ENCODE measurements at regions not wholly inside any gene's neighbourhood (a gene's known extent, or its start where the extent isn't known, plus 50 kb on each side); places are given as distances from the start of the nearest gene placed in this dataset.

- H3K9me3 ChIP-seq, result peaks cover 0 to 6% of the 10 kb centered on the region in 2 donors
- no peak overlapping the region for H3K4me3 ChIP-seq
- no peaks in the 10 kb centered on the region for H3K36me3 ChIP-seq
- no peaks in the 10 kb centered on the region for H3K4me1 ChIP-seq
- H3K27me3 ChIP-seq, result no peaks in the 10 kb centered on the region
- TF ChIP-seq POLR2AphosphoS5 (IDR thresholded peaks at IDR 0.05), result no peak
- no peak for TF ChIP-seq CTCF (IDR thresholded peaks at IDR 0.05)
- no peak for TF ChIP-seq POLR2A (IDR thresholded peaks at IDR 0.05)
- intact Hi-C loops (cut with DNase I; ENCODE audit: low total_unique reads), result no loop called here
- no peak overlapping the region for H3K27ac ChIP-seq
- DNase-seq (ENCODE audit: low spot score in 2 of 2), result no peak
These were observed 301.7 kb downstream of the NSG2 start for GRCh38 chr5:174347183-174347582.

- TF ChIP-seq CTCF (IDR thresholded peaks at IDR 0.05) (no peak), POLR2AphosphoS5 (IDR thresholded peaks at IDR 0.05) (no peak), POLR2A (IDR thresholded peaks at IDR 0.05) (no peak)
- Histone ChIP-seq H3K9me3 (peaks cover 0 to 6% of the 10 kb centered on the region in 2 donors), H3K27me3 (no peaks in the 10 kb centered on the region), H3K36me3 (no peaks in the 10 kb centered on the region), H3K4me1 (no peaks in the 10 kb centered on the region), H3K4me3 (no peak overlapping the region), H3K27ac (no peak overlapping the region)
- no peak for DNase-seq (ENCODE audit: low spot score in 2 of 2)
- intact Hi-C loops (cut with DNase I; ENCODE audit: low total_unique reads), result no loop called here
These were observed 302.9 kb downstream of the NSG2 start for GRCh38 chr5:174348311-174348981.

GRCh38 chr5:174352681-174353080 is 307.2 kb downstream of the NSG2 start:
- Histone ChIP-seq H3K4me1 (no peaks in the 10 kb centered on the region), H3K4me3 (no peak overlapping the region), H3K27ac (no peak overlapping the region), H3K36me3 (no peaks in the 10 kb centered on the region), H3K27me3 (no peaks in the 10 kb centered on the region), H3K9me3 (no peaks in the 10 kb centered on the region)
- TF ChIP-seq POLR2AphosphoS5 (IDR thresholded peaks at IDR 0.05) (no peak), POLR2A (IDR thresholded peaks at IDR 0.05) (no peak), CTCF (IDR thresholded peaks at IDR 0.05) (no peak)
- no peak for DNase-seq (ENCODE audit: low spot score in 2 of 2)
- intact Hi-C loops (cut with DNase I; ENCODE audit: low total_unique reads), result loop anchor here (10.0 kb wide), 1 partner anchor 432 kb away; no protein-coding TSS in a partner anchor

- Histone ChIP-seq H3K36me3 (no peaks in the 10 kb centered on the region), H3K27ac (no peak overlapping the region), H3K9me3 (no peaks in the 10 kb centered on the region), H3K4me1 (no peaks in the 10 kb centered on the region), H3K27me3 (no peaks in the 10 kb centered on the region), H3K4me3 (no peak overlapping the region)
- no peak for TF ChIP-seq CTCF (IDR thresholded peaks at IDR 0.05)
- TF ChIP-seq POLR2AphosphoS5 (IDR thresholded peaks at IDR 0.05), result no peak
- no peak for TF ChIP-seq POLR2A (IDR thresholded peaks at IDR 0.05)
- no peak for DNase-seq (ENCODE audit: low spot score in 2 of 2)
- intact Hi-C loops (cut with DNase I; ENCODE audit: low total_unique reads), result loop anchor here (10.0 kb wide), 1 partner anchor 430 kb away; no protein-coding TSS in a partner anchor
These were observed 309.1 kb downstream of the NSG2 start for GRCh38 chr5:174354571-174354970.

- TF ChIP-seq POLR2AphosphoS5 (IDR thresholded peaks at IDR 0.05), result no peak
- TF ChIP-seq CTCF (IDR thresholded peaks at IDR 0.05), result no peak
- no peak for TF ChIP-seq POLR2A (IDR thresholded peaks at IDR 0.05)
- Histone ChIP-seq H3K27ac (no peak overlapping the region), H3K9me3 (no peaks in the 10 kb centered on the region), H3K4me3 (no peak overlapping the region), H3K36me3 (no peaks in the 10 kb centered on the region), H3K4me1 (no peaks in the 10 kb centered on the region), H3K27me3 (no peaks in the 10 kb centered on the region)
- DNase-seq (ENCODE audit: low spot score in 2 of 2), result no peak
- intact Hi-C loops (cut with DNase I; ENCODE audit: low total_unique reads), result loop anchor here (10.0 kb wide), 1 partner anchor 430 kb away; no protein-coding TSS in a partner anchor
These were observed 309.7 kb downstream of the NSG2 start for GRCh38 chr5:174355208-174355612.
